Fibroblast of lung (primary cell): ENCODE measurements at regions not wholly inside any gene's neighbourhood (a gene's known extent, or its start where the extent isn't known, plus 50 kb on each side); places are given as distances from the start of the nearest gene placed in this dataset.

Experiments used
- DNase-seq, 2 donors: peaks; one replicate each; pipeline versions ENCODE4 v3.0.0 to v3.0.0-alpha.2; 2010; ENCODE audit warnings: low read depth in 2 of 2
- H2AFZ ChIP-seq: 2 replicates; pipeline ENCODE4 v1.5.1; 2012; ENCODE audit warnings: low read length, control low read depth, inconsistent platforms
- H3K27ac ChIP-seq: 2 replicates; pipeline ENCODE4 v1.5.1; 2011; ENCODE audit warnings: low read length, control low read depth; ENCODE audit not compliant: insufficient read depth
- H3K27me3 ChIP-seq: 2 replicates; pipeline ENCODE4 v1.5.1; 2011; ENCODE audit warnings: mild to moderate bottlenecking, low read length; ENCODE audit not compliant: control insufficient read depth, insufficient read depth
- H3K36me3 ChIP-seq: 2 replicates; pipeline ENCODE4 v1.5.1; 2011; ENCODE audit warnings: low read length; ENCODE audit not compliant: control insufficient read depth, insufficient read depth
- H3K4me1 ChIP-seq: 2 replicates; pipeline ENCODE4 v1.5.1; 2011; ENCODE audit warnings: low read length; ENCODE audit not compliant: control insufficient read depth, insufficient read depth; ENCODE audit errors: extremely low read depth
- H3K4me2 ChIP-seq: 2 replicates; pipeline ENCODE4 v1.5.1; 2011; ENCODE audit warnings: low read length, control low read depth; ENCODE audit not compliant: insufficient read depth; ENCODE audit errors: extremely low read depth
- H3K4me3 ChIP-seq, 4 experiments: fragments of 200-600 bp in 1 of 4; sonication (generic) in 1 of 4; replicated peaks in 1 of 4; 2 replicates each; pipeline ENCODE4 v1.5.1; 2011 to 2016; ENCODE audit warnings: low read length in 4 of 4, low read depth in 3 of 4, mild to moderate bottlenecking in 3 of 4, control low read depth in 2 of 4, inconsistent platforms in 1 of 4, mixed read lengths in 1 of 4; ENCODE audit not compliant: insufficient read depth in 1 of 4; ENCODE audit errors: control extremely low read depth in 1 of 4
- H3K79me2 ChIP-seq: 2 replicates; pipeline ENCODE4 v1.5.1; 2012; ENCODE audit warnings: mild to moderate bottlenecking, low read length, inconsistent platforms; ENCODE audit not compliant: control insufficient read depth, insufficient read depth
- H3K9ac ChIP-seq: 2 replicates; pipeline ENCODE4 v1.5.1; 2011; ENCODE audit warnings: mild to moderate bottlenecking, low read length, control low read depth; ENCODE audit not compliant: insufficient read depth
- H3K9me3 ChIP-seq: 2 replicates; pipeline ENCODE4 v1.5.1; 2012; ENCODE audit warnings: low read depth, low read length; ENCODE audit not compliant: control insufficient read depth, insufficient read depth
- H4K20me1 ChIP-seq: 2 replicates; pipeline ENCODE4 v1.5.1; 2011; ENCODE audit warnings: low read length; ENCODE audit not compliant: control insufficient read depth, insufficient read depth; ENCODE audit errors: extremely low read depth
- EZH2 ChIP-seq: IDR thresholded peaks from 2 replicates; pipeline ENCODE4 v1.5.1; 2012; ENCODE audit warnings: low read length, control low read depth, mild to moderate bottlenecking; ENCODE audit errors: missing control alignments
- TF ChIP-seq, protein P1 (sequence below), 2 donors: IDR thresholded peaks in 1 of 2; conservative IDR thresholded peaks in 1 of 2; 1 replicate in 1 of 2; 2 replicates in 1 of 2; pipeline ENCODE4 v1.5.1; 2011 to 2012; ENCODE audit warnings: low read length in 2 of 2, control low read depth in 1 of 2, inconsistent platforms in 1 of 2, low read depth in 1 of 2, mild to moderate bottlenecking in 1 of 2

DNA sequence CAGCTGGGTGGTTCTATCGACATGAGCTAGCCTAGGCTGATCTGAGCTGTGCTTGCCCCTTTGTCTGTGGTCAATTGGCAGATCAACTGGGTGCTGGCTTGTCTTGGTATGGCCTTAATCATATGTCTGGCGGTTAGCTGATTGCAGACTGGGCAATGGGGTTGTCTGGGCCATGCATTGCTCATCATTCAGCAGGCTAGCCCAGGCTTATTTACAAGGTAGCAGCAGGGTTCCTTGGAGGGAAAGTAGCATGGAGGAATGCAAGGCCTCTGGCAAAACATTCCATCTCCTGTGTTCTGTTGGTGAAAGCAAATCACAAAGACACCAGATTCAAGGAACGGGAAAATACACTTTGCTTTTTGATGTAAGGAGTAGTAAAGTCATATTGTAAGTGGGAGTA is 84.0 kb upstream of the IVNS1ABP start:
- Histone ChIP-seq H3K36me3 (no peaks in the 10 kb centered on the region), H3K4me3 (no peak overlapping the region), H3K4me1 (no peaks in the 10 kb centered on the region), H3K9me3 (no peaks in the 10 kb centered on the region), H3K27ac (no peak overlapping the region), H3K79me2 (no peaks in the 10 kb centered on the region), H3K9ac (no peak overlapping the region), H4K20me1 (no peaks in the 10 kb centered on the region), H3K4me2 (no peak overlapping the region), H2AFZ (no peak overlapping the region), H3K27me3 (no peaks in the 10 kb centered on the region)
- DNase-seq: peak in 1 of 2 donors; percentile 83
- no peak for TF ChIP-seq EZH2
- TF ChIP-seq, protein P1, sequence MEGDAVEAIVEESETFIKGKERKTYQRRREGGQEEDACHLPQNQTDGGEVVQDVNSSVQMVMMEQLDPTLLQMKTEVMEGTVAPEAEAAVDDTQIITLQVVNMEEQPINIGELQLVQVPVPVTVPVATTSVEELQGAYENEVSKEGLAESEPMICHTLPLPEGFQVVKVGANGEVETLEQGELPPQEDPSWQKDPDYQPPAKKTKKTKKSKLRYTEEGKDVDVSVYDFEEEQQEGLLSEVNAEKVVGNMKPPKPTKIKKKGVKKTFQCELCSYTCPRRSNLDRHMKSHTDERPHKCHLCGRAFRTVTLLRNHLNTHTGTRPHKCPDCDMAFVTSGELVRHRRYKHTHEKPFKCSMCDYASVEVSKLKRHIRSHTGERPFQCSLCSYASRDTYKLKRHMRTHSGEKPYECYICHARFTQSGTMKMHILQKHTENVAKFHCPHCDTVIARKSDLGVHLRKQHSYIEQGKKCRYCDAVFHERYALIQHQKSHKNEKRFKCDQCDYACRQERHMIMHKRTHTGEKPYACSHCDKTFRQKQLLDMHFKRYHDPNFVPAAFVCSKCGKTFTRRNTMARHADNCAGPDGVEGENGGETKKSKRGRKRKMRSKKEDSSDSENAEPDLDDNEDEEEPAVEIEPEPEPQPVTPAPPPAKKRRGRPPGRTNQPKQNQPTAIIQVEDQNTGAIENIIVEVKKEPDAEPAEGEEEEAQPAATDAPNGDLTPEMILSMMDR (conservative IDR thresholded peaks at IDR 0.05 in 1 of 2, IDR thresholded peaks at IDR 0.05 in 1 of 2; ENCODE audit: low read depth in 1 of 2, low read length in 2 of 2): no peak

DNA sequence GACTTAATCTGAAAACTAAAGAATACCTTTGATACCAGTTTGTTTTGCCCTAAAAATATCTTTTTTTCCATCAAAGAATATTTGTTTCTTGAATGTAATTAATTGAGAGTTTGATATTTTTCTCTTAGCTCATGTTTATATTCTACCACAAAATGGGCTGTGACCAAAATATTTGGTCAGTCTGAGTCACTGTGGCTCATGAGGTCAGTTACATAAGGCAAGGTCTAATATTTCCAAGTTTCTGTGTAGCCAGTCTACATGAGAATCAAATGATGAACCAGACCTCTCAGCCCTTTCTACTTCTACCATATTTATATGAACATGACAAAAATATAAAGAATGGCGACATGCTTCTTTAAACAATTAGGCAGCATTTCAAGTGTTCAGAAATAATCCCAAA is 83.0 kb upstream of the IVNS1ABP start:
- H3K27ac ChIP-seq: no peak overlapping the region
- H3K4me1 ChIP-seq: no peaks in the 10 kb centered on the region
- no peaks in the 10 kb centered on the region for H3K9me3 ChIP-seq
- H2AFZ ChIP-seq: no peak overlapping the region
- H3K9ac ChIP-seq: no peak overlapping the region
- H4K20me1 ChIP-seq: no peaks in the 10 kb centered on the region
- H3K4me3 ChIP-seq: no peak overlapping the region
- no peak overlapping the region for H3K4me2 ChIP-seq
- no peaks in the 10 kb centered on the region for H3K36me3 ChIP-seq
- no peaks in the 10 kb centered on the region for H3K27me3 ChIP-seq
- no peaks in the 10 kb centered on the region for H3K79me2 ChIP-seq
- DNase-seq: peak; percentile 76 to 87
- TF ChIP-seq EZH2: no peak
- TF ChIP-seq, protein P1 (conservative IDR thresholded peaks at IDR 0.05 in 1 of 2, IDR thresholded peaks at IDR 0.05 in 1 of 2; ENCODE audit: low read depth in 1 of 2, low read length in 2 of 2): no peak

DNA sequence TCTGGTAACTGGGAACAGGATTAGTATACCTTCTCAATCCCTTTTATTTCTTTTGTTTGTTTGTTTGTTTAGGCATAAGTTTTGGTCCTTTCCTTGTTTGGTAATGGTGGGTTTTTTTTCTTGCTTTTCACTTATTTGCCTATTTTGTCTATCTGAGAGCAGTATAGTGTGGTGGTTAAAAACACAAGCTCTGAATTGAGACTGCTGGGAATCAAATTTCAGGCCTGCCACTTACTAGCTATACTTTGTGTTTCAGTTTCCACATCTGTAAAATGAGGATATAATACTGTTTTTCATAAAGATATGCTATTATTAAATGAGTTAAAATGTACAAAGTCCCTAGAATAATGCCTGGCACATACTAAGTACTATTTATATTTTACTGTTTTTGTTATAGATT is 81.6 kb upstream of the IVNS1ABP start:
- no peak for DNase-seq
- Histone ChIP-seq H3K4me2 (no peak overlapping the region), H3K27me3 (no peaks in the 10 kb centered on the region), H3K4me3 (no peak overlapping the region), H3K9ac (no peak overlapping the region), H3K79me2 (no peaks in the 10 kb centered on the region), H2AFZ (no peak overlapping the region), H3K4me1 (no peaks in the 10 kb centered on the region), H3K9me3 (no peaks in the 10 kb centered on the region), H3K36me3 (no peaks in the 10 kb centered on the region), H3K27ac (no peak overlapping the region), H4K20me1 (no peaks in the 10 kb centered on the region)
- TF ChIP-seq, protein P1 (conservative IDR thresholded peaks at IDR 0.05 in 1 of 2, IDR thresholded peaks at IDR 0.05 in 1 of 2; ENCODE audit: low read depth in 1 of 2, low read length in 2 of 2): no peak
- TF ChIP-seq EZH2: no peak
